ENCODE measurements at regions not wholly inside any gene's neighbourhood (a gene's known extent, or its start where the extent isn't known, plus 50 kb on each side); places are given as distances from the start of the nearest gene placed in this dataset.

DNA sequence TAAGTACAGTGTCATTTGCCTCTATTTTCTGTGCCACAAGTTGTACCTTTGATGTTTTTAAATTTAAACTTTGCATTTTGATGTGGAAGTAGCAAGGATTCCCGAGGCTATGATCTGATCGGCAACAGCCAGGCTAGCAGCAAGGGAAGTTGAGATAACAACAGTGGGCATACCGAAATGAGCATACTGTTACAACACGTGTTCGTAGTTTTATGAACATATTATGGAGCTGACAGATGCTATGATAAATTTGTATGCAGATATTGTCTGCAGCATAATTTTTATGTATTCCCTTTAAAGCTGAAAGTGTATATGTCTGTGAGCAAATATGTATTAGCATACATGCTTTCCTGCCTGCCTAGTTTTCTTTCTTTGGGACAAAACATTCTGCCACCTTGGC is 306.1 kb downstream of the PCDH7 start:
- Histone ChIP-seq H3K56ac (replicated peaks; ENCODE audit: insufficient read length, low read depth, low read length) (no peak overlapping the region), H3K27me3 (replicated peaks in 1 of 4; ENCODE audit: control insufficient read depth in 3 of 4, extremely low read depth in 1 of 4, insufficient read depth in 3 of 4, low read length in 3 of 4) (no peaks in the 10 kb centered on the region), H4K91ac (replicated peaks; ENCODE audit: insufficient read length, low read length) (no peak overlapping the region), H3K18ac (ENCODE audit: extremely low read depth, low read length) (no peak overlapping the region), H3K4ac (replicated peaks; ENCODE audit: insufficient read length, low read depth, low read length) (no peak overlapping the region), H3K27ac (ENCODE audit: low read depth, low read length) (no peak overlapping the region), H2AFZ (ENCODE audit: low read length) (no peak overlapping the region), H4K5ac (ENCODE audit: insufficient read length, low read depth, low read length) (no peak overlapping the region), H2BK5ac (ENCODE audit: low read depth, low read length) (no peak overlapping the region), H3K79me2 (ENCODE audit: control insufficient read depth in 1 of 2, insufficient read depth in 2 of 2, low read length in 2 of 2) (no peaks in the 10 kb centered on the region), H2BK20ac (ENCODE audit: low read length) (no peak overlapping the region), H2BK15ac (ENCODE audit: low read length) (no peak overlapping the region), H4K8ac (ENCODE audit: extremely low read depth, insufficient read depth, low read length) (no peak overlapping the region), H3K23me2 (ENCODE audit: low read depth, low read length) (no peaks in the 10 kb centered on the region), H3K9ac (replicated peaks in 1 of 4; ENCODE audit: extremely low read depth in 1 of 4, low read depth in 3 of 4, low read length in 3 of 4) (no peak overlapping the region), H3K4me2 (ENCODE audit: insufficient read depth in 1 of 2, low read depth in 2 of 2, low read length in 2 of 2) (no peak overlapping the region), H3K23ac (ENCODE audit: insufficient read length) (no peak overlapping the region), H3K79me1 (ENCODE audit: low read depth, low read length) (no peaks in the 10 kb centered on the region), H2BK12ac (ENCODE audit: low read depth, low read length) (no peak overlapping the region), H3K4me3 (ENCODE audit: extremely low read depth in 1 of 4, insufficient read depth in 2 of 4, low read depth in 3 of 4, low read length in 4 of 4) (no peak overlapping the region), H3K4me1 (replicated peaks in 1 of 4; ENCODE audit: control insufficient read depth in 3 of 4, insufficient read depth in 4 of 4, low read length in 3 of 4) (peaks cover 0 to 11% (median 6%) of the 10 kb centered on the region in 4 experiments; a peak in 5 of 7 replicates), H2AK5ac (ENCODE audit: low read depth, low read length) (no peak overlapping the region), H3K36me3 (ENCODE audit: control insufficient read depth in 2 of 4, insufficient read depth in 4 of 4, low read length in 3 of 4) (no peaks in the 10 kb centered on the region), H2BK120ac (replicated peaks; ENCODE audit: low read depth, low read length) (no peak overlapping the region), H4K20me1 (replicated peaks in 1 of 2; ENCODE audit: control insufficient read depth in 1 of 2, insufficient read depth in 2 of 2, low read length in 2 of 2) (no peaks in the 10 kb centered on the region), H3K14ac (ENCODE audit: insufficient read length) (no peak overlapping the region), H3K9me3 (ENCODE audit: insufficient read depth in 2 of 2, low read depth in 1 of 2, low read length in 1 of 2) (no peaks in the 10 kb centered on the region)
- DNase-seq (ENCODE audit: low read depth in 1 of 2, low spot score in 2 of 2): no peak
- no peak for TF ChIP-seq KDM1A (IDR thresholded peaks at IDR 0.05; ENCODE audit: borderline replicate concordance, low read length)
- no peak for TF ChIP-seq FOSL1 (IDR thresholded peaks at IDR 0.05; ENCODE audit: insufficient read depth, low read depth, low read length)
- TF ChIP-seq CEBPB (IDR thresholded peaks at IDR 0.05; ENCODE audit: low read depth, low read length): no peak
- TF ChIP-seq ATF2 (IDR thresholded peaks at IDR 0.05; ENCODE audit: low read length): no peak
- TF ChIP-seq SUZ12 (IDR thresholded peaks at IDR 0.05; ENCODE audit: low read length): no peak
- TF ChIP-seq, protein P1, sequence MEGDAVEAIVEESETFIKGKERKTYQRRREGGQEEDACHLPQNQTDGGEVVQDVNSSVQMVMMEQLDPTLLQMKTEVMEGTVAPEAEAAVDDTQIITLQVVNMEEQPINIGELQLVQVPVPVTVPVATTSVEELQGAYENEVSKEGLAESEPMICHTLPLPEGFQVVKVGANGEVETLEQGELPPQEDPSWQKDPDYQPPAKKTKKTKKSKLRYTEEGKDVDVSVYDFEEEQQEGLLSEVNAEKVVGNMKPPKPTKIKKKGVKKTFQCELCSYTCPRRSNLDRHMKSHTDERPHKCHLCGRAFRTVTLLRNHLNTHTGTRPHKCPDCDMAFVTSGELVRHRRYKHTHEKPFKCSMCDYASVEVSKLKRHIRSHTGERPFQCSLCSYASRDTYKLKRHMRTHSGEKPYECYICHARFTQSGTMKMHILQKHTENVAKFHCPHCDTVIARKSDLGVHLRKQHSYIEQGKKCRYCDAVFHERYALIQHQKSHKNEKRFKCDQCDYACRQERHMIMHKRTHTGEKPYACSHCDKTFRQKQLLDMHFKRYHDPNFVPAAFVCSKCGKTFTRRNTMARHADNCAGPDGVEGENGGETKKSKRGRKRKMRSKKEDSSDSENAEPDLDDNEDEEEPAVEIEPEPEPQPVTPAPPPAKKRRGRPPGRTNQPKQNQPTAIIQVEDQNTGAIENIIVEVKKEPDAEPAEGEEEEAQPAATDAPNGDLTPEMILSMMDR (IDR thresholded peaks at IDR 0.05; ENCODE audit: control extremely low read depth in 1 of 3, insufficient read depth in 1 of 3, low read depth in 1 of 3, low read length in 3 of 3): no peak
- no peak for TF ChIP-seq RXRA (IDR thresholded peaks at IDR 0.05; ENCODE audit: insufficient read depth, low read depth, low read length)
- ChIA-PET POLR2A (ENCODE audit: partially characterized antibody) (no interaction called here), CTCF (ENCODE audit: partially characterized antibody) (interaction anchor here (0.8 to 1.7 kb wide), 3 partner anchors 10 to 312 kb away, joined by 3 read pairs; no protein-coding TSS in a partner anchor)
- WGBS, 2 experiments (ENCODE audit: extremely low coverage in 1 of 2, insufficient coverage in 1 of 2, insufficient read length in 1 of 2, insufficient replicate concordance in 2 of 2, low coverage in 1 of 2, low lambda C conversion rate in 2 of 2, missing lambda C conversion rate in 1 of 2): 87% methylated on average over 5 of the region's 5 CpGs; no CpG with 5 or more reads in 1 of the 2 experiments
- FAIRE-seq: no peak
